Gastroesophageal sphincter (tissue), 3 donors: ENCODE measurements at regions not wholly inside any gene's neighbourhood (a gene's known extent, or its start where the extent isn't known, plus 50 kb on each side); places are given as distances from the start of the nearest gene placed in this dataset.

Experiments used
- POLR2A ChIP-seq, 2 donors: fragments of 450-650 bp; IDR thresholded peaks; one replicate each; pipeline ENCODE4 v1.6.1; 2017; ENCODE audit warnings: antibody characterized with exemption in 2 of 2, mild to moderate bottlenecking in 2 of 2, moderate library complexity in 1 of 2
- POLR2AphosphoS5 ChIP-seq: sonication (generic); formaldehyde crosslinking; IDR thresholded peaks from one replicate; pipeline ENCODE4 v1.6.1; 2017; ENCODE audit warnings: antibody characterized with exemption
- TF ChIP-seq, protein P1 (sequence below), 4 experiments: fragments of 200-600 bp in 2 of 4; fragments of 450-650 bp in 2 of 4; sonication (generic) in 1 of 4; IDR thresholded peaks; one replicate each; pipeline ENCODE4 v1.5.1; 2017 to 2019; ENCODE audit warnings: antibody characterized with exemption in 4 of 4, mild to moderate bottlenecking in 2 of 4, moderate library complexity in 2 of 4

GRCh38 chr4:175427751-175428150 lies 384.3 kb downstream of the GPM6A start:
- TF ChIP-seq POLR2AphosphoS5 = no peak
- TF ChIP-seq, protein P1, sequence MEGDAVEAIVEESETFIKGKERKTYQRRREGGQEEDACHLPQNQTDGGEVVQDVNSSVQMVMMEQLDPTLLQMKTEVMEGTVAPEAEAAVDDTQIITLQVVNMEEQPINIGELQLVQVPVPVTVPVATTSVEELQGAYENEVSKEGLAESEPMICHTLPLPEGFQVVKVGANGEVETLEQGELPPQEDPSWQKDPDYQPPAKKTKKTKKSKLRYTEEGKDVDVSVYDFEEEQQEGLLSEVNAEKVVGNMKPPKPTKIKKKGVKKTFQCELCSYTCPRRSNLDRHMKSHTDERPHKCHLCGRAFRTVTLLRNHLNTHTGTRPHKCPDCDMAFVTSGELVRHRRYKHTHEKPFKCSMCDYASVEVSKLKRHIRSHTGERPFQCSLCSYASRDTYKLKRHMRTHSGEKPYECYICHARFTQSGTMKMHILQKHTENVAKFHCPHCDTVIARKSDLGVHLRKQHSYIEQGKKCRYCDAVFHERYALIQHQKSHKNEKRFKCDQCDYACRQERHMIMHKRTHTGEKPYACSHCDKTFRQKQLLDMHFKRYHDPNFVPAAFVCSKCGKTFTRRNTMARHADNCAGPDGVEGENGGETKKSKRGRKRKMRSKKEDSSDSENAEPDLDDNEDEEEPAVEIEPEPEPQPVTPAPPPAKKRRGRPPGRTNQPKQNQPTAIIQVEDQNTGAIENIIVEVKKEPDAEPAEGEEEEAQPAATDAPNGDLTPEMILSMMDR (IDR thresholded peaks at IDR 0.05) = no peak
- TF ChIP-seq POLR2A (IDR thresholded peaks at IDR 0.05) = no peak
